ENCODE measurements at regions not wholly inside any gene's neighbourhood (a gene's known extent, or its start where the extent isn't known, plus 50 kb on each side); places are given as distances from the start of the nearest gene placed in this dataset.
A peak's percentile ranks its signal among the peaks of the same experiment; 100 is the strongest.

DNA sequence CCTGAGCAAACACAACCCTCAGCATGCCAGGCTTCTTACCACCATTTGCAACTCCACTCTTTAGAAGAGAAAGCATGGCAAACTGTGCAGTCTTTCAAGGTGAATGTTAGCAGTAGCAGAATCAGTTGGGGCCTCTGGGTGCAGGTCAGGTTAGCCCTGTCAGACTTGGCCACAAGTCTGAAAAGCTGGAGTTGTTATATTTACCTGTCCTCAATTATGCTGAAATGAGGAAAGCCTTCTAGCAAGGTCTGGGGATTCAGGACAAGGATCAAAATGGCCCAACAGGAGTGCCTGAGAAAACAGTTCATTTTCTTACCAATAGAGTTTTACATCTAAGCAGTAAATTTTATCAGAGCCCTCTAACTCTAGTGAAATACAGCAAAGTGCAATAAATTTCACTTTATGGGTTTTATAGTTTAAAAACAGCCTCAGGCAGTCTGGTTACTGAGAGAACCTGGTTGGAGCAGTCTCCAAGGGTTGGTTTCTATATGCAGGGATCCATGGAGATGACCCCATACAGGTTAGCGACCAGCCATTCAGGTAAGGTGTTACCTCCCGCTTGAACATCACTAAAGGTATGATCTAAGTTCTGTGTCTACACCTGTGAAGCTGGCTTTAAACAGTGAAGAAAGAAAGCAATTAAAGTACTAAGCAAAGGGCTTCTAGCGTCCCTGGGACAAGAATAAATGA, 212.5 kb upstream of the MPPED2 start:
- no peaks in the 10 kb centered on the region for H3K27me3 Mint-ChIP-seq (ENCODE audit: unreplicated experiment)
- no peak for TF ChIP-seq CTCF (IDR thresholded peaks at IDR 0.05; ENCODE audit: unreplicated experiment)
- intact Hi-C loops (cut with micrococcal nuclease; ENCODE audit: unreplicated experiment) = no loop called here
- no peaks in the 10 kb centered on the region for H3K4me1 Mint-ChIP-seq (ENCODE audit: low read depth, unreplicated experiment)
- no peak overlapping the region for H3K27ac Mint-ChIP-seq (ENCODE audit: unreplicated experiment)
- BruUV-seq (replicated peaks) = no TSS peak
- peaks cover 4% of the 10 kb centered on the region for H3K9me3 Mint-ChIP-seq (ENCODE audit: low read depth, unreplicated experiment)
- no peak overlapping the region for H3K4me3 Mint-ChIP-seq (ENCODE audit: low read depth, unreplicated experiment)
- CTCF ChIA-PET = no interaction called here
- H3K36me3 Mint-ChIP-seq (ENCODE audit: insufficient read depth, unreplicated experiment) = no peaks in the 10 kb centered on the region
- DNase-seq = no peak

GRCh38 chr11:30789270-30789669, 203.1 kb upstream of the MPPED2 start:
- CTCF ChIA-PET = no interaction called here
- DNase-seq = no peak
- H3K36me3 Mint-ChIP-seq (ENCODE audit: insufficient read depth, unreplicated experiment) = peaks cover 4% of the 10 kb centered on the region
- no TSS peak for BruUV-seq (replicated peaks)
- H3K4me1 Mint-ChIP-seq (ENCODE audit: low read depth, unreplicated experiment) = peaks cover 8% of the 10 kb centered on the region
- H3K4me3 Mint-ChIP-seq (ENCODE audit: low read depth, unreplicated experiment) = no peak overlapping the region
- peaks cover 8% of the 10 kb centered on the region for H3K9me3 Mint-ChIP-seq (ENCODE audit: low read depth, unreplicated experiment)
- no peak overlapping the region for H3K27ac Mint-ChIP-seq (ENCODE audit: unreplicated experiment)
- intact Hi-C loops (cut with micrococcal nuclease; ENCODE audit: unreplicated experiment) = no loop called here
- TF ChIP-seq CTCF (IDR thresholded peaks at IDR 0.05; ENCODE audit: unreplicated experiment) = no peak
- H3K27me3 Mint-ChIP-seq (ENCODE audit: unreplicated experiment) = no peaks in the 10 kb centered on the region

GRCh38 chr11:30788849-30789248, 202.7 kb upstream of the MPPED2 start:
- no peaks in the 10 kb centered on the region for H3K27me3 Mint-ChIP-seq (ENCODE audit: unreplicated experiment)
- BruUV-seq (replicated peaks) = no TSS peak
- peaks cover 8% of the 10 kb centered on the region for H3K9me3 Mint-ChIP-seq (ENCODE audit: low read depth, unreplicated experiment)
- peaks cover 4% of the 10 kb centered on the region for H3K36me3 Mint-ChIP-seq (ENCODE audit: insufficient read depth, unreplicated experiment)
- no peak for DNase-seq
- no peak overlapping the region for H3K4me3 Mint-ChIP-seq (ENCODE audit: low read depth, unreplicated experiment)
- peaks cover 8% of the 10 kb centered on the region for H3K4me1 Mint-ChIP-seq (ENCODE audit: low read depth, unreplicated experiment)
- no peak for TF ChIP-seq CTCF (IDR thresholded peaks at IDR 0.05; ENCODE audit: unreplicated experiment)
- intact Hi-C loops (cut with micrococcal nuclease; ENCODE audit: unreplicated experiment) = no loop called here
- CTCF ChIA-PET = no interaction called here
- H3K27ac Mint-ChIP-seq (ENCODE audit: unreplicated experiment) = no peak overlapping the region

- CTCF ChIA-PET = no interaction called here
- Mint-ChIP-seq H3K27ac (ENCODE audit: unreplicated experiment) (peak overlapping the region; percentile 51), H3K4me1 (ENCODE audit: low read depth, unreplicated experiment) (peaks cover 8% of the 10 kb centered on the region), H3K4me3 (ENCODE audit: low read depth, unreplicated experiment) (peak overlapping the region; percentile 35), H3K27me3 (ENCODE audit: unreplicated experiment) (no peaks in the 10 kb centered on the region), H3K9me3 (ENCODE audit: low read depth, unreplicated experiment) (peaks cover 5% of the 10 kb centered on the region), H3K36me3 (ENCODE audit: insufficient read depth, unreplicated experiment) (peaks cover 4% of the 10 kb centered on the region)
- intact Hi-C loops (cut with micrococcal nuclease; ENCODE audit: unreplicated experiment) = no loop called here
- DNase-seq = no peak
- TF ChIP-seq CTCF (IDR thresholded peaks at IDR 0.05; ENCODE audit: unreplicated experiment) = no peak
- no TSS peak for BruUV-seq (replicated peaks)
These were observed 200.3 kb upstream of the MPPED2 start for GRCh38 chr11:30786256-30787110.

Data from Calu3 (cell line).